NCI-H2227 (cell line): ENCODE measurements at regions not wholly inside any gene's neighbourhood (a gene's known extent, or its start where the extent isn't known, plus 50 kb on each side); places are given as distances from the start of the nearest gene placed in this dataset.
"Not testable (repeated sequence)": the region's sequence is repeated elsewhere in the genome, so short reads cannot be mapped to it uniquely, and the experiment has no call there.

ENCODE experiments used
- DNase-seq: peaks from one replicate; lab custom pipeline; 2025; ENCODE audit not compliant: unreplicated experiment; lab: John Stamatoyannopoulos, UW

DNA sequence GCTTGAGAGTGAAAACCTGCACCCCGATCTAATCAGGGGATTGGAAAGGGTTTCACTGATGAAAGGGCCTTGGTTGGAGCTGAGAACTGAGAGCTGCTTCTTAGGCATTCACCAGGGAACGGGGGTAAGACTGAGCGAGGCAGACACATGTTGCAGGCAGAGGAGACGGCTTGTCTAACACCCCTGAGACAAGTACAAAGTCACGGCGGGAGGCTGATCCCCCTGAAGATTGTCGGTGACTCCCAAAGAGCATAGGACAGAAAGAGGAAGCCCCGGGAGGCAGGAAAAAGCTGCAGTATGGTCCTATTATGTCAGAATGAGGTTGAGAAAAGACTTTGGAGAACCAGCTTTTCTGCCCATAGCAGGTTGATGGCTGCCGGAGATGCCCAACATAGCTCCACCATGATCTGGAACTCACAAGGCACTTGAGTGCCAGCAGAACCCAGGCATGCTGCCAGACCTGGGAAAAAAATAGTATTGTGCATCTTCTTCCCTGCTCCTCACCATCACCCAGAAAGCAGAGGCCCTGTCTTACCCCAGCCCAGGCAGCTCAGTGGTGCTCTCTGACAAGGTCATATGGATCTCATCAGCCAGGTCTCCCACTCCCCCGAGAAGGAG is 463.9 kb upstream of the PROX1 start:
- DNase-seq, result no peak

DNA sequence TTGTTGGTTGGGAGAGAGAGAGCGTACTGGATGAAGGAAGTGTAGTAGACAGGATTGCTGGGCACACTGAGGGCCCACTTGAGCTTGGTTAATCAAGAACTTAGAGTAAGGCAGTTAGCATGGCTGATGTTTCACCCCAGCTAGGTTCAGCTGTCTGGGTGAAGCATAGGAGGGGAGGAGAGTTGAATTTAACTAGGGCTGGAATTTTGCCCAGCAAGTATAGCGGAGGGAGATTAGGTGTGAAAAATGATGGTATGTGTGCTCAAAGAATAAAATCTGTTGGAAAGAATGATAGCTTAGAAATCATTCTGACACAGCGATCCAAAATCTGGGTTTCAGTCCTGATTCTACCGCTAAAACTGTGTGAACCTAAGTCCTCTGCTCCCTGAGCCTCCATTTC is 461.5 kb upstream of the PROX1 start:
- DNase-seq, result no peak

GRCh38 chr1:213530611-213531320 is 457.0 kb upstream of the PROX1 start:
- no peak for DNase-seq

DNA sequence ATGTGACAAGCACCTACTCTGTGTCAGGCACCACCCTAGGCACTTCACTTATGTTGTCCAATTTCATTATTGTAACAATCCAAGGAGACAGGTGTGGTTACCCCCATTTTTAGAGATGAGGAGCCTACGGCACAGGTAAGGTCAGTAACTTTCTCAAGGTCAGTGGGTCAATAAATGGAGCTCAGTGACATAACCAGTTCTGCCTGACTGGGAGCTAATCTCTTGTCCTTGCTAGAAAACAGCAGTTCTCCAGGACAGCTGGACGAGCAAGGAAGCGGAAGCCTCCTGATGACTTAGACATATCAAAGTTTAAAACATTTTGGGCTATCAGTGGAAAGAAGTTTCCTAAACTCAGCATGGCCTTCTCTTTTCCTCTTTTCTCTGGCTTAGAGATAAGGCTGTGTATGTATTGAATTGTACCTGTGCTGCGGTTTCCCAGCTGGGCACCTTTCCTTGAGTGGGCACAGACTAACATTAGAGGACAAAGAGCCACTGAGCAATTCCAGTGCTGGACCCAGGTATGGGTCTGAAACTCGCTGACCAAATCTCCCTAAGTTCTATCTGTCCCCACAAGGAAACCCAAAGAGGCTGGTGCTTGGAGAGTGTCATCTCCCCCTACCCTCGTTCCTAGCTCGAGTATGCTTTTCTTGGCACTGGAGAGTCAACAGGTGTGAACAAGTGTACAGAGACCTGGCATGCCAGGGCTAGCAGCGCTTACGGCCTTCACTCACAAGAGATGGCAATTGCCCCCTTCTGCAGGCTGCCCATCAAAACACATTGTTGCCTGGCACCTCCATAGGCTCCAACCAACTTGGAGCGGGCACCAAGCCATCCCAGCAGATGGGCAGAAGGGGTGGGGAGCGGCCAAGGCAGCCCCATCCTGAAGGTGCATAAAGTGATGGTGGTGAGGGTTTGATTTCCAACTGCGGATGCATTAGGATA is 456.1 kb upstream of the PROX1 start:
- DNase-seq, result no peak

DNA sequence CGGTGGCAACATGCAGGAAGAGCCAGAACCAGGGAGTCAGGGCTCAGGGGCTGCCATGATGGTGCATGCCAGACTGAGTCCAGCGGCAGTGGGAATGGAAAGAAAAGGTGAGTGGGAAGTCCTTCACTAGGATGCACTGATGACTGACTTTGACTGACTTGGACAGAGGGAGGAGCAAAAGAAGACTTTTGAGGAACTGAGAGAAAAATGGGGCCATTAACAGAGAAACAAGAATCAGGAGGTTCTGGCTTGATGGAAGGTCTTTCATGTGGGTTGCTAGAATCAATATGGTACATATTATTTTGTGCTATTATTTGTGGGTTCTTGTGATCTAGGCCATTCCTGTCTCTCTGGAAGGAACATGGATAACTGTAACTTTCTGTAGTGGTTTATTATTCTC is 454.6 kb upstream of the PROX1 start:
- DNase-seq, result no peak

DNA sequence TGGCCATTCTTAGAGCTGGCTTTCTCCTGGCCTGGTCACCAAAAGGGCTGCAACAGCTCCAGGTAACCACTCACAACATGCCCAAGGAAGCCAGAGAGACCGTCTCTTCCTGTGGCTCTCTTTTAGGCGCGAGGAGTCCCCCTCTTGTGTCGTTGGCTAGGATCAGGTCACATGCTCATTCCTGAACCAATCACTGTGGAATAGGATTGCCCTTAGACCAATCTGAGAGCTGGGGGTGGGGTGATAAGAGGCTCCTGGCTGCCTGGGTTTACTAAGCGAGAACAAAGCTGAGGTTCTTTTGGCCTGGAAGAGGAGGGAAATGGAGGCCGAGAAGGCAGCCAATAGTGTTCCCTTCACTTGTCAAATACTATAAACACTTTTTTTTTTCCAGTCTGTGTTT is 452.1 kb upstream of the PROX1 start:
- no peak for DNase-seq

DNA sequence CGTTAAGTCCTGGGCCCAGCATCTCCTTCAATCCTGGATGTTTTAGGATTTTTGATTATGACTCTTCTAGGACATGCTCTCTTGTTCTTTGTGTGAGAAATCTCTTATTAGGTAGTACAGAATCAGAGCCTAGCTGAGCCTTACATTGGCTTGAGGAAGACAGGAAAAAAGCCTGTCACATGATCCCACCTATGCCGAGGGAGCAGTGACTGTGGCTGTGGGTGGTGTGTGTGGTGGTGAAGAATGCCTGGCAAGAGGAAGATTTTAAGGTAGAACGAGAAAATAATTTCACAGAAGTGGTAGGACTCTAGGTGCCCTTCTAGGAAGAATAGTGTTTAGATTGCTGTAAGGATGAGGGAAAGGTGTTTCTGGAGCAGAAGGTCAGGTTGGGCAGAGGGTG is 449.5 kb upstream of the PROX1 start:
- DNase-seq, result no peak

DNA sequence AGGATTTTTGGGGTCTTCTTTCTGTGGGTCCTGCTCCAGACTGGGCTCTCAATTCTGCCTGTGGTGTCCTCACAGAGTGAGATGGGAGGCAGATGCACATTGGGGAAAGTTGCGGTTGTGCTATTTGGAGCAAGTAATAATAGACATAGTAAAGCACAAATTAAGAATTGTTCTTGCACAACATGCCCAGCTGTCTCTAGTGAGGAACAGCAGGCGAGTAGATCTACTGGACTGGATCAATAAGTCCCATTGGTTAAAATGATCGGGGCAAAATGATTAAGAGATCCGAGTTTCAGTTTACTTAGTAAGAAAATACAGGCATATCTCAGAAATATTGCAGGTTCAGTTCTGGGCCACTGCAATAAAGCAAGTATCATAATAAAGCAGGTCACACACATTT is 448.3 kb upstream of the PROX1 start:
- DNase-seq, result no peak

- DNase-seq, result no peak
These were observed 446.1 kb upstream of the PROX1 start for GRCh38 chr1:213541641-213542040.

DNA sequence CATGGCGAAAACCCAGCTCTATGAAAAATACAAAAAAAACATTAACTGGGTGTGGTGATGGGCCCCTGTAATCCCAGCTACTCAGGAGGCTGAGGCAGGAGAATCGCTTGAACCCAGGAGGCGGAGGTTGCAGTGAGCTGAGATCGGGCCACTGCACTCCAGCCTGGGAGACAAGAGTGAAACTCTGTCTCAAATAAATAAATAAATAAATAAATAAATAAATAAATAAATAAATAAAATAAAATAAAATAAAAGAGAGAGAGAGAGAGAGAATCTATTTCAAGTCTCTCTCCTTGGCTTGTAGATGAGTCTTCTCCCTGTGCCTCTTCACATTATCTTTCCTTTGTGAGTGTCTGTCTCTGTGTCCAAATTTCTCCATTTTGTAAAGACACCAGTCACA is 442.6 kb upstream of the PROX1 start:
- not testable (repeated sequence) for DNase-seq

DNA sequence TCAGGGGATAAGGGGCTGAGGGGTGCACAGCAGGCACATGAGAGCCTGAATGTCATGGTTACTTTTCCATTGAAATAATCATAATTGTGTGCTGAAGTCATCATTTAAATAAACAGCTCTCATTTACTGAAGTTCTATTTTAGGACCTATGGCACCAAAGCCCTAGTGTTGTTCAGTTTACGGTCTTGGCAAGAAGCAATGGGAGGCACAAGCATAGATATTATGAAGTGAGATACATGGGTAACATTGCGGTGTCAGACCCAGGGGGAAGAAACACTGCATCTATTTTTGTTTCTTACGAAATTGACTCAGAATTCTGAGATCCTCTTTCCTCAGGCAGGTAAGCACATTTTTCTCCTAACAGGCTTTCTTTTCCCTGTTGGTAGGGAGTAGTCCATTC is 437.8 kb upstream of the PROX1 start:
- DNase-seq, result no peak

GRCh38 chr1:213550804-213551203 is 437.0 kb upstream of the PROX1 start:
- DNase-seq, result no peak

DNA sequence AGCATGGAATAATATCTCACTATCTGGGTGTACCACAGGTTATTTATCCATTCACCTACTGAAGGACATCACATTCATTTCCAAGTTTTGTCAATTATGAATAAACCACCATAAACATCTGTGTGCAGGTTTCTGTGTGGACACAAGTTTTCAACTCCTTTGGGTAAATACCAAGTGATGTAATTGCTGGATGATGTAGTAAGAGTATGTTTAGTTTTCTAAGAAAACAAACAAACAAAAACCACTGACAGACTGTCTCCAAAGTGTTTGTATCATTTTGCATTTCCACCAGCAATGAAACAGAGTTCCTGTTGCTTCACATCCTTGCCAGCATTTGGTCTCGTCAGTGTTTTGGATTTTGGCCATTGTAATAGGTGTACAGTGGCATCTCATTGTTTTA is 435.7 kb upstream of the PROX1 start:
- DNase-seq, result no peak

- no peak for DNase-seq
These were observed 427.5 kb upstream of the PROX1 start for GRCh38 chr1:213560226-213560625.

GRCh38 chr1:213561870-213562269 is 425.9 kb upstream of the PROX1 start:
- DNase-seq, result no peak

DNA sequence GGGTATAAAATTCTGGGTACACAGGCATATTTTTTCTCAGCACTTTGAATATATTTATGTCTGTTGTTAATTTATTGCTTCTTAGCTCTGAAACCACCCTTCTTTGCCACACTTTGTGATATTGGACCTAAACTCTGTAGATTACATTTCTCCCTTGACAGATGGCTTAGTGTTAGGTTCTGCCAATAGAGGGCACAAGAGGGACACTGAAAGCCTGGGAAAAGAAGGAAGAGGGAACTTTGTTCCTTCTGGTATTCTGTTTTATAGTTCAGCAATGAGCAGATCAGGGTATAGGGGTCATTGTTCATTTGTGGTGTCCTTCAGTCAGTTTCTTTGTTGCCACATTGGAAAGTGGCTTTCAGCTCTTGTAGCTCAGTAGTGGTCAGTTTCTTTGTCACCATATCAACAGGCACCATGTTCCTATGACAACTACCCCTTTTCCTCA is 423.5 kb upstream of the PROX1 start:
- DNase-seq, result peak; percentile 2

GRCh38 chr1:213568929-213569815 is 418.6 kb upstream of the PROX1 start:
- DNase-seq, result no peak

GRCh38 chr1:213569816-213570150 is 418.0 kb upstream of the PROX1 start:
- no peak for DNase-seq

- DNase-seq, result no peak
These were observed 417.3 kb upstream of the PROX1 start for GRCh38 chr1:213570487-213570886.

DNA sequence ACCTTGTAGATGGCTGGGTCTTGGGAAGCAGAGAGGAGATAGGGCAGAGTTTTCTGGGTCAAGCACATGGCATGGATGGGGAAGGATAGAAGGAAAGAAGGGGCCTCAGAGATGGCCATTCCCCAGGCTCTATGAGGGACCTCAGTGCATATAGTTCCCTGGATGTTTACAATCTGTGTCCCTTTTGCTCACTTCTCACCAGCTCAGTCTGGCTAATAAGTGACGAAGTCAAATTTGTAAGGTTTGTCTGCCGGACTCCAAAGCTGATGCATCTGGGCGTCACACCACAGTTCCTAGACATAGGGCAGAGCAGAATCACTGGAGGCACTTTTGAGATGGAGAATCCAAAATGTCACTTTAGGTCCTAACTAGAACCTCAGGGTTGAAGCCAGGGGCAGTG is 416.4 kb upstream of the PROX1 start:
- no peak for DNase-seq

DNA sequence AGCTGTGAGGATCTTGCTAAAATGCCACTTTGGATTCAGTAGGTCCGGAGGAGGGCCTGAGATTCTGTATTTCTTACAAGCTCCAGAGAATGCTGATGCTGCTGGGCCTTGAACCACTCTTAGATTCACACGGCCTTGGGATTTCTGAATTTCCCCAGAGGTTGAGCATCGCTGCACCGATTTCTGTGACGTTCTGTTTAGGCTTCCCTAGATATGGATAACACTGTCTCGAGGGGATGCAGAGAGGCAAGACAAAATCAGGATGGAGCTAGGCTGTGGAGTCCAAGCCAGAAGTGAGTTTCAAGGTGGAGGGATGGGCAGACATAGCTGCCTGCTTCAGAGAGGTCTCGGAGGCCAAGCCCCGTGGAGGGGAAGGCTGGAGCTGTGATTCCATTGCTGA is 415.9 kb upstream of the PROX1 start:
- DNase-seq, result no peak
